Smooth muscle cell (in vitro differentiated cells): ENCODE measurements at regions not wholly inside any gene's neighbourhood (a gene's known extent, or its start where the extent isn't known, plus 50 kb on each side); places are given as distances from the start of the nearest gene placed in this dataset.

Source experiments
- DNase-seq: peaks from one replicate; lab custom pipeline; 2025; ENCODE audit not compliant: unreplicated experiment; lab: John Stamatoyannopoulos, UW
- H2AFZ ChIP-seq: fragments of 200-600 bp; sonication (generic); 2 replicates; pipeline ENCODE4 v1.6.0; 2016; ENCODE audit warnings: antibody characterized with exemption, low read depth, mild to moderate bottlenecking
- H3F3A ChIP-seq: fragments of 200-600 bp; sonication (generic); 2 replicates; pipeline ENCODE4 v1.6.0; 2017; ENCODE audit warnings: antibody characterized with exemption, low read depth
- H3K27ac ChIP-seq: fragments of 200-600 bp; sonication (generic); 2 replicates; pipeline ENCODE4 v1.5.1; 2016; ENCODE audit warnings: low read depth, mild to moderate bottlenecking
- H3K27me3 ChIP-seq: fragments of 200-600 bp; sonication (generic); 2 replicates; pipeline ENCODE4 v1.6.1; 2016; ENCODE audit warnings: low read depth, mild to moderate bottlenecking
- H3K36me3 ChIP-seq: fragments of 200-600 bp; sonication (generic); 2 replicates; pipeline ENCODE4 v1.5.1; 2016; ENCODE audit warnings: low read depth
- H3K4me1 ChIP-seq: fragments of 200-600 bp; sonication (generic); 2 replicates; pipeline ENCODE4 v1.5.1; 2016; ENCODE audit warnings: low read depth
- H3K4me2 ChIP-seq: fragments of 200-600 bp; sonication (generic); 2 replicates; pipeline ENCODE4 v1.6.0; 2016; ENCODE audit warnings: mild to moderate bottlenecking
- H3K4me3 ChIP-seq: fragments of 200-600 bp; sonication (generic); 2 replicates; pipeline ENCODE4 v1.5.1; 2016; ENCODE audit warnings: mild to moderate bottlenecking
- H3K79me2 ChIP-seq: fragments of 200-600 bp; sonication (generic); 2 replicates; pipeline ENCODE4 v1.6.0; 2016; ENCODE audit warnings: low read depth, mild to moderate bottlenecking
- H3K9ac ChIP-seq: fragments of 200-600 bp; sonication (generic); 2 replicates; pipeline ENCODE4 v1.6.0; 2016; ENCODE audit warnings: low read depth
- H3K9me3 ChIP-seq: fragments of 200-600 bp; sonication (generic); replicated peaks from 2 replicates; pipeline ENCODE4 v1.5.1; 2016; ENCODE audit warnings: low read depth
- H4K20me1 ChIP-seq: fragments of 200-600 bp; sonication (generic); 2 replicates; pipeline ENCODE4 v1.6.0; 2016; ENCODE audit warnings: low read depth
- CTCF ChIP-seq: fragments of 200-600 bp; sonication (generic); IDR thresholded peaks from 2 replicates; pipeline ENCODE4 v1.5.1; 2017; ENCODE audit warnings: borderline replicate concordance, mild to moderate bottlenecking, antibody characterized with exemption; ENCODE audit not compliant: insufficient read depth, poor library complexity, severe bottlenecking
- WGBS: methylation state at CpG from one replicate; pipeline ENCODE4 v1.1.7; 2016; ENCODE audit warnings: low lambda C conversion rate; 5-methylcytosine and 5-hydroxymethylcytosine counted together

GRCh38 chr5:126263591-126264184 lies 159.5 kb upstream of the GRAMD2B start:
- WGBS: 47% methylated on average over 6 of the region's 6 CpGs
- Histone ChIP-seq H3K36me3 (no peaks in the 10 kb centered on the region), H3K9ac (no peak overlapping the region), H3K27me3 (no peaks in the 10 kb centered on the region), H3K4me2 (no peak overlapping the region), H3K79me2 (no peaks in the 10 kb centered on the region), H3K4me3 (no peak overlapping the region), H3K27ac (no peak overlapping the region), H3K4me1 (peaks cover 10% of the 10 kb centered on the region), H4K20me1 (no peaks in the 10 kb centered on the region), H2AFZ (no peak overlapping the region), H3F3A (no peaks in the 10 kb centered on the region), H3K9me3 (no peaks in the 10 kb centered on the region)
- DNase-seq: no peak
- TF ChIP-seq CTCF: no peak

GRCh38 chr5:126265917-126266316 lies 157.3 kb upstream of the GRAMD2B start:
- H3K79me2 ChIP-seq: no peaks in the 10 kb centered on the region
- no peak overlapping the region for H2AFZ ChIP-seq
- 75% methylated on average over 4 of the region's 4 CpGs for WGBS
- H3K9me3 ChIP-seq: no peaks in the 10 kb centered on the region
- no peaks in the 10 kb centered on the region for H4K20me1 ChIP-seq
- H3K36me3 ChIP-seq: no peaks in the 10 kb centered on the region
- no peaks in the 10 kb centered on the region for H3K27me3 ChIP-seq
- H3K4me2 ChIP-seq: no peak overlapping the region
- no peak overlapping the region for H3K27ac ChIP-seq
- no peaks in the 10 kb centered on the region for H3F3A ChIP-seq
- no peak for DNase-seq
- no peak overlapping the region for H3K4me3 ChIP-seq
- H3K9ac ChIP-seq: no peak overlapping the region
- H3K4me1 ChIP-seq: peaks cover 10% of the 10 kb centered on the region
- TF ChIP-seq CTCF: no peak

GRCh38 chr5:126267438-126267837 lies 155.8 kb upstream of the GRAMD2B start:
- H3K9me3 ChIP-seq: no peaks in the 10 kb centered on the region
- no peaks in the 10 kb centered on the region for H3K79me2 ChIP-seq
- H3F3A ChIP-seq: no peaks in the 10 kb centered on the region
- H3K27ac ChIP-seq: no peak overlapping the region
- H3K27me3 ChIP-seq: no peaks in the 10 kb centered on the region
- H3K4me2 ChIP-seq: no peak overlapping the region
- H4K20me1 ChIP-seq: no peaks in the 10 kb centered on the region
- H3K4me3 ChIP-seq: no peak overlapping the region
- whole genome bisulfite sequencing: 80% methylated on average over 4 of the region's 4 CpGs
- DNase-seq: no peak
- H3K9ac ChIP-seq: no peak overlapping the region
- H3K36me3 ChIP-seq: no peaks in the 10 kb centered on the region
- no peak for TF ChIP-seq CTCF
- no peak overlapping the region for H2AFZ ChIP-seq
- H3K4me1 ChIP-seq: peaks cover 10% of the 10 kb centered on the region

- no peak for TF ChIP-seq CTCF
- DNase-seq: no peak
- no peaks in the 10 kb centered on the region for H3K79me2 ChIP-seq
- H3K9me3 ChIP-seq: no peaks in the 10 kb centered on the region
- H3K27ac ChIP-seq: no peak overlapping the region
- H3K4me2 ChIP-seq: no peak overlapping the region
- no peaks in the 10 kb centered on the region for H3K36me3 ChIP-seq
- H3K4me1 ChIP-seq: peaks cover 5% of the 10 kb centered on the region
- H3F3A ChIP-seq: no peaks in the 10 kb centered on the region
- H4K20me1 ChIP-seq: no peaks in the 10 kb centered on the region
- no peaks in the 10 kb centered on the region for H3K27me3 ChIP-seq
- H3K9ac ChIP-seq: no peak overlapping the region
- H2AFZ ChIP-seq: no peak overlapping the region
- no peak overlapping the region for H3K4me3 ChIP-seq
- WGBS: 88% methylated on average over 3 of the region's 3 CpGs
These were observed 154.4 kb upstream of the GRAMD2B start for GRCh38 chr5:126268697-126269315.
